Islet of Langerhans (tissue), 1 donor: ENCODE measurements at regions not wholly inside any gene's neighbourhood (a gene's known extent, or its start where the extent isn't known, plus 50 kb on each side); places are given as distances from the start of the nearest gene placed in this dataset.
"Not testable (repeated sequence)": the region's sequence is repeated elsewhere in the genome, so short reads cannot be mapped to it uniquely, and the experiment has no call there.

Source experiments
- FAIRE-seq: peaks from one replicate; lab custom pipeline; 2011; peaks lifted over from hg19 to GRCh38; lab: Jason Lieb, UNC

DNA sequence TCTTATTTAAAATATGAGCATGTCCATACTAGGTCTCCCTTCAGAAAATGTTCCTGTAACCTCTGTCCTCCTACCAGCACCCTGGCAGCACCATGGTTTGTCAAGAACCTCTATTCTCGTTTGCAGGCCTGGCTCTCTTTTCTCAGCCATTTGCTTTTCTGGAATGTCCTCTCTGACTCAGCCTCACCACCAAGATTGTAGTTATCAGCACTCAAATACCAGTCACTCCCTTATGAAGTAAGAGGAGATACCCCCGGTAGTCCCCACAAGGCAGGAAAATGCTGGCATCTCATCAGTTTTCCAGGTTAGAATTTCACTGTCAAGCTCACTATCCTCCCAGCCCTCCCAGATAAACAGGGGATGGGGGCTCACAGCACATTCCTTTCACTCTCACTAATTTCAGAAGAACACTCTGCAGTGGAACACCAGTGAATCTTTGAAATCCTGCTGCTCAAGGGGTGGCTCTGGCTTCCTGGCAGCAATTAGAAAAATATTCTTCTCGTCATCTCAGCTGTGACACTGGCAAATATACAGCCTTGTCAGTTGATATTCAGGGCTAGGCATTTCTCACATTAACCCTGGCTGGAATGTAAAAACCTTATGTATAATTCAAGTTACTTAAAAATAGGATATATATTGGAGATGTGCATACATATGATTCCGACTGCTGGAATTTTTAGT is 129.2 kb downstream of the TBX18 start:
- FAIRE-seq, result no peak

DNA sequence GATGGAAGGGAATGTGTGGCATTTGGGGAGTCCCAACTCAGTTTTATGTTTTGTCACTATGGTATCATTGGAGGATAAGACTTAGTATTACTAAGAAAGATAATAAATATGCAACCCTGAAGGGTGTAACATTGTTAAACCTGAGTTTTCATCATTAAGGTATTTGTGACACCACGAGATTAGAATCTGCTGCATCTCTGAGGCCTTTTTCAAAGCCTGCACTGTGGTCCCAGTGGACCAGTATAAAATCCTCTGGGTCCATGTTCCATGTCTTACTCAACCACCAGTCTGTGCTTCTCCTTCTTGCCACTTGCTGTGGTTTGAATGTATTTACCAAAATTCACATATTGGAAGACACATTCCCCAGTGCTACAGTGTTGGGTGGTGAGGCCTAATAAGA is 130.6 kb downstream of the TBX18 start:
- no peak for FAIRE-seq

DNA sequence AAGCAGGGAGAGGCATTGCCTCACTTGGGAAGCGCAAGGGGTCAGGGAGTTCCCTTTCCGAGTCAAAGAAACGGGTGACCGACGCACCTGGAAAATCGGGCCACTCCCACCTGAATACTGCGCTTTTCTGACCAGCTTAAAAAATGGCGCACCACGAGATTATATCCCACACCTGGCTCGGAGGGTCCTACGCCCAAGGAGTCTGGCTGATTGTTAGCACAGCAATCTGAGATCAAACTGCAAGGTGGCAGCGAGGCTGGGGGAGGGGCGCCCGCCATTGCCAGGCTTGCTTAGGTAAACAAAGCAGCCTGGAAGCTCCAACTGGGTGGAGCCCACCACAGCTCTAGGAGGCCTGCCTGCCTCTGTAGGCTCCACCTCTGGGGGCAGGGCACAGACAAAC is 137.9 kb downstream of the TBX18 start:
- not testable (repeated sequence) for FAIRE-seq

DNA sequence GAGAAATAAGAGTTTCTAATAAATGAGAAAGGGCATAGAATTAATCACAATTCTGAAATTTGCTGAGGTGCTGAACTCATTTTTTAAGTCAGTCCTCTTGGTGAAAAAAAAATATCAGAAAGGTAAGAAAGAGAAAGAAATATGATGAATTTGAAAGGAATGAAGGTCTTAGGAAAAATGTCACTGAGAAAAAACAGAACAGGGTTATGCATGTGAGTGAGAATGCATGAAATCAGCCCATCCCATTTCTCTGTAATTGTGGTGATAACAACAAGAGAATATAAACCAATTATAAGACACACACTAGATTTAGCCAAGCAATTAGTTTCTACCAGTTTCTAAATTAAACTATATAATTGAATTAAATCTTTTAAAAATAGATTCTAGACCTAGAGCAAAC is 138.9 kb downstream of the TBX18 start:
- FAIRE-seq, result no peak

DNA sequence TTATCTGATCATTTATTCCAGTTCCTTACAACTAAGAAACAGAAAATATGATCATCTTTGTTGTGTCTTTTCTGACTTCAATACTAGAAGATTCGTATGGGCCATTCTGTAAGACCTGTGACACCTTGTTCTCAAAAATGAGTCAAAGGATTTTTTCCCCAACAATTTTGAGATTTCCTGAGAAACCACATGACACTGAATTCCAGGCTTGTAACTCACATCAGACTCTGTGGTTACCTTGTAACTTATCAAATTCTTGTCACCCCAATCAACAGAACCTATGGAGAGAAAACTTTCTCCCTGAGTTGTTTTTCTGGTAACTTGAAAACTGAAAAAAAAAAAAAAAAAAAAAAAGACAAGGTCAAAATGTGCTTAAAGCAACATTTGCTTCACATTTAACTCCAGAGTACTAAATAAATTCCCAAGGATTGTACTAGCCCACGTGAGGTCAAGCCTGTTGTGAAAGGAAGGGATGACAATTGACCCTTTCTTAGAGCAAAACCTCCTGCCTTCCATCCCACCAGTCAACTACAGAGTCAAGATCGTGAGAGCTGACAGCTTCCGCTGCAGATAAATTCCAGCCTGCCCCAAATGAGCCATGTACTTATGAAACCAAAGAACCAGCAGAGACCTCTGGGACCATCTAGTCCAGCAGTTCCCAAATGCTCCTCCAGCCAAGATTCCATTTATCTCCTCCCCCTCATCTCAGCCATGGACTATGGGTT is 140.3 kb downstream of the TBX18 start:
- FAIRE-seq, result no peak

DNA sequence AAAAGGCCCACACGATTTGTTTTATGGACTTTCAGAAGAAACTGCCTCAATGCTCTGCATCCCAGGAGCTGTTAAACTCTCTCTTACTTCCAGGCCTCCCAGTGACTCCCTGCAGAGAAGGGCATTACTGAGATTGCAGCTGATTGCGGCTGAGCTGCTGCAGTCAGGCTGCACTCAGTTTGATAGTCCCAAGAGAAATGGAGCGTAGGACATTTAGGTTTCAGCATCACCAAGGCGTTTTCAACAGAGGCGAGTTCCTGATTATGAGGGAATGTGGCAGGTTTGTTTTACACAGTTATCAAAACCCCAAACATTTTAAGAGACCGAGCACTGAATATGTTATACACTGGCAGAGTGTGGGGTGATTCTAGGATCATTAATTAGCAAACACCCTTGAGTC is 145.6 kb downstream of the TBX18 start:
- FAIRE-seq, result no peak

DNA sequence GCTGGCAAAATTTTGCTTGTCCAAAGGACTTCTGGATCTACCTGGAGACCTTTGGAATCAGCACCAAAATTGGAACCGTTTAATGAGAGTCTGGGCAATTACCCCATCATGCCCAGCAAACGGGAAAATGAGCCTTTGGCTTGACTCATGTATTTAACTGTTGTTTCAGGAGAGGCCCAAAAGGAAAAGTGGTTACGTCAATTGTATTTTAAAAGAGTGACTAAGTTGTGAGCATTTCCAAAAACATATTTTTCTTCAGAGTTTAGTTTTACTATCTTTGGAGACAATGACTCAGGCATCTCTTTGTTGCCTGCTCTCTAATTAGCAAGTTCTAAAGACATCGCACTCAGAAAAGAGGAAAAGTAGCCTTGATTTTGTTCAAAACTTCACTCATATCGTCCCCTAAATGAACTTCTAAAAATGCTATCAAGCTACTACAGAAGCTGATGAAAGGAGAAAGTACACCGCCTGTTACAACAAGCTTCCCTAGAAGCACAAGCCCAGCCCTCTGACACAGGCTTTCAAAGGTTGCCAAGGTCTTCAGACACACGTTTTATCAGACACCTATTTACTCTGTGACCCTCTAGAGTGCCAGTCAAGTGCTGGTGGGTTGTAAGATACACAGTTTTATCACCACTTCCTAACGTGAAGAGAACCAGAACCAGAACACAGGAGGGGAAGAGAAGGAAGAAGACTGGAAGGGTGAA is 146.2 kb downstream of the TBX18 start:
- FAIRE-seq, result no peak

DNA sequence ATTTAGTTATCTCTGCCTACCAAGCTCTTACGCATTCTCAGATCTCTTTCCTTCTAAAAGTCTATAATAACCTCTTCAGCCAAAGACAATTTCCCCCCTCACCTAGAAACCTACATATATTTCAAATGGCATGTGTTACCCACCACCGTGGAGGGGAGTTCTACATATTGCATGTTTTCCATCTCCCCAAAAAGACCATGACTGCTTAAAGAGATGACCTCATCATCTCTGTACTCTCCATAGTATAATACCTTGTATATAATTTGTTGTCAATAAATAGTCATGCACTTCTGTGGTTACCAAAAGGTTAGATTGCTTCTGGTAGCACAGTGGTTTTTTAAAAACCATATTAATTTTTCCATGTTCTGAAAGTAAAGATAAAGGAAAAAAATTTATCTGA is 148.4 kb downstream of the TBX18 start:
- no peak for FAIRE-seq

DNA sequence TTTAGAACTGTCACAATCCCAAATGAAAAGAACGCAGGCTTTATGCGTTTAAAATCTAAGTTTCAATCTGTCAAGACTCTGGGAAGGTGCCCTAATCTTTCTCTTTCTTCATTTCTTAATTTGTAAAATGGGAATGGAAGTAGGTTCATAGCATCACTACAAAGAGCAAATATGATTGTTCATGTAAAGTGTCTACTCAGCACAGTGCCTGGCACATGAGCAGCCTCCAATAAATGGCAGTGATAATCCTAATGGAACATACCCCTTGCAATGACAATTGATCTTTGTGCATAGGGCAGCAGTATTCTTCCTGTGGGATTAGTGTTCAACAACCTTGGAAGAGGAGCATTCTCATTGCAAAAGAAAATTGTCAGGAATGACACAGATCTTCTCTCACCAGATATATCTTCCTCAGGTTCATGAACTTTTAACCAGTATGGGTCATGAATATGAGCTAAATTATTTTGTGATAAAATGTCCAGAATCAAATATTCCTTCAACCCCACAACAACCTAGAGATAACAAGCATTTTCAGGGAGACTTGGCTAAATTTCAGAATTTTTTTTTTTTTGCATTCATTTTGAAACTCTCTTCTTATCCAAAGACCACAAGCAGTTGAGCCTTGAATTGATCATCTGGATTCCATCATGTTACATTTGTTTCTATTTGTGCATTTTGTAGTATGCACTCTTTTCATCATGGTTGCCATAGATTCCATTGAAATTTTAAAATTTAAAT is 149.1 kb downstream of the TBX18 start:
- FAIRE-seq, result no peak

DNA sequence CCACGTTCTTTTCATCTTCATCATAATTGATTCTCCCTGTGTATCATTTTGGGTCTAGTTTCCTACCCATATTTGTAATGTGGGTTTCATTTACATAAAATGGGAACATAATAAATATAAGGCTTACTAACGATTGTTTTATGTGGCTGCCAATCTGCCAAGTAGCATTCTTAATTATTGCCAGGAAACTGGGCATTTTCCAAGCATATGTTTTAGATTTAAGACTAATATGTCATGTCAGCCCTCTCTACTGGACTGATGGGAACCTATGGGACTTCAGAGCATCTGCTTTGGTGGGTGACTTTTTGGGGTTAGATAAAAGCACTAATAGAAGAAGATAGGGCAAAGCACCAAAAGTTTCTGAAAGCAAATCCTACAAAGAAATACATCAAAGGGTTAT is 157.5 kb downstream of the TBX18 start:
- FAIRE-seq, result no peak

DNA sequence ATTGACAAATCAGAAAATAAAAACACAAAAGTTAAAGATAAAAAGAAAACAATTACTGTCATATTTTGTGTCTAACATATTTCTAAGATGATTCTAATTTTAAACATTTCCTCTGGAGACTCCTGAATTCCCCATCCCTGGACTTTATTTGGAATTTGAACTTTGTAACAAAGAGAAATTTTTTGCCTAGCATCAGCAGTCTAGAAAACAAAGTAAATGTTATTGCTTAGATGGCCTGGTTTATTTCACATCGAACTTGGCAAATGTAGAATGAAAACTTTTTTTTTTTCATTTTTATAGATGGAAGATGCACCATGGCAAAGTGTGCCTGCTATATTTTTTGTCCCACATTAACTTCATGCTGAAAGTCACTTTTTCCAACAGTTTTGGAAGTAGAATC is 159.1 kb downstream of the TBX18 start:
- no peak for FAIRE-seq

DNA sequence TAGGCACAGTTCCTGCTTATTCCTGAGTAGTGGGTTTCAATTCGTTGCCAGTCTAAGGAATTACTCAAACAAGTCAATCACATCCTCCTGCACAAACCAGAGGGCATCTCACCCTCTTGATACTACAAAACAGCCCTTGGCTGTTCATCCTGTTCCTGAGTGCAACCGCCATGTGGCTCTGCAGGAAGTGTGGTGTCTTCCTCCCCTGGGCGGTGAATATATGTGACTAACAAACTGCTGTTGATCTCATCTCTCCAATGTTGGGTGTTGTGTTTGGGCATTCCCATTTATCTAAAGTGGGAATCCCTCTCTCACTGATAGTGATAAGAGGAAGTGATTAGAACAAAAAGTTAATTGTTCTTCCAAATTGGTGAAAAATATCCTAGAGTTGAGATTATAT is 163.0 kb downstream of the TBX18 start:
- no peak for FAIRE-seq

DNA sequence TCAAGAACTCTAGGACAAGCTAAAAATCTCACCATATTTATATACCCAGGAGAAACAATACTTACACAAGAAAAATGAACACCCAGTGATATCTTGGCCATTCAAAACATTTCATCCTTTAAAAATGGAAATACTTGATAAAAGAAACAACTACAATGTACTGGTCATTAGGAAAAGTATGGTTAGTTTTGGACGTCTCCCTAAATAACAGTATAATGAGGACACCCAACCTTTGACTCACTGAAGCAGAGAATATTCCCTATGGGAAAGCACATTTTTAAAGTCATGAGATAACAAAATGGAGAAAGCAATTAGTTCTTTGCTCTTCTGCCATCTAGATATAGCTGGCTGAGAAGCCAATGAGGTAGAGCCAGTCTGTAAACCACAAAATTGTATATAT is 164.4 kb downstream of the TBX18 start:
- FAIRE-seq, result no peak

DNA sequence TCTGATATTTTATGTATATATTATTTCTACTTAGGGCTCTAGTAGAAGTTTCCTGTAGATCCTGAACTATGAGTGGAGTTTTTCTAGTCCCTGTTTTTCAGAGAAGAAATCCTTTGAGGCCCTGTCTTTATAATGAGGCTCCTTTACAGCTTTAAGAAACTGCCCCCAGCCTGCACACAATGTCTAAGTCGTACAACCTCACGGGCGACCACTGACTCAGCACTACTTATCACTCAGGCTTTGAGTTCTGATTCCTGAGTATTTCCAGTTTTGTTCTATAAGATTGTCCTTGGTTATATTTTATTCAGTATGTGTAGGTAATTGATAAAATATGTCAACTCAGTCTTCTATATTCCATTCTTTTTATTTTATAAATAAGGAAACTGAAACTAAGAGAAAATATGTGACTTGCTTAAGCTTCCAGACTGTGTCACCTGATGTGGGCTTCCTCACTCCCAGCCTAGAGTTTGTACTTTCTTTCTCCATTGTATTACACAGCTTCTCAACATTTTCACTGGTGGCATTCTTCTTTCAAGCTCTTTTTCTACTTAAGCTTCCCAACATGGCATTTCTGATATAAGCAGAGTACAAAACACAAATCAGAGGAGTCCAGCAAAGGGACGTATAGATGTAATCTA is 167.0 kb downstream of the TBX18 start:
- FAIRE-seq, result no peak

DNA sequence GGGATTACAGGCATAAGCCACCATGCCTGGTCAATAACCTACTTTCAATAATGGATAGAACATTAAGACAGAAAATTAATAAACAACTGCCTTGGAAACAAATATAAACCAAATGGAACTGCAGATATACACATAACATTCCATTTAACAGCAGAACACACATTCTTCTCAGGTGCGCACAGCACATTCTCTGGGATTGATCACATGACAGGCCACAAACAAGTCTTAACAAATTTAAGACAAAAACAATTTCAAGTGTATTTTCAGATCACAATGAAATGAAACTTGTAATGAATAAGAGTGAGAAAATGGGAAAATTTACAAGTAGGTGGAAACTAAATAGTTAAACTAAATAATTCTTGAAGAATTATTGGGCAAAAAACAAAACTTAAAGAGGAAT is 167.9 kb downstream of the TBX18 start:
- no peak for FAIRE-seq

DNA sequence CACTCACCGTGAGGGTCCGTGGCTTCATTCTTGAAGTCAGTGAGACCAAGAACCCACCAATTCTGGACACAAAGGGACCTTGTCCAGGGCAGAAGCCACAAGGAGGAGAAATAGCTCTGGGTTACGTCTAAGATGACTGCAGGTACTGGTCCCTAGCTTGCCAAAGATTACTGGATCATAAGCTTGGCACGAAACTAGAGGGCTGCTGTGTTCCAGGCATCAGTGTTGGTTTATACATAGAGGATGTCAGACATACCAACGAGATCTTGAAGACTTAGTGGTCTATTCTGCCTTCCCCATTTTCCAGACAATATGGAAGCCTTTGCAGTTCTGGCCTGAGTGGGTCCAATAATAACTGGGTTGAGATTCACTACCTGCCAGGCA is 175.7 kb downstream of the TBX18 start:
- FAIRE-seq, result no peak

DNA sequence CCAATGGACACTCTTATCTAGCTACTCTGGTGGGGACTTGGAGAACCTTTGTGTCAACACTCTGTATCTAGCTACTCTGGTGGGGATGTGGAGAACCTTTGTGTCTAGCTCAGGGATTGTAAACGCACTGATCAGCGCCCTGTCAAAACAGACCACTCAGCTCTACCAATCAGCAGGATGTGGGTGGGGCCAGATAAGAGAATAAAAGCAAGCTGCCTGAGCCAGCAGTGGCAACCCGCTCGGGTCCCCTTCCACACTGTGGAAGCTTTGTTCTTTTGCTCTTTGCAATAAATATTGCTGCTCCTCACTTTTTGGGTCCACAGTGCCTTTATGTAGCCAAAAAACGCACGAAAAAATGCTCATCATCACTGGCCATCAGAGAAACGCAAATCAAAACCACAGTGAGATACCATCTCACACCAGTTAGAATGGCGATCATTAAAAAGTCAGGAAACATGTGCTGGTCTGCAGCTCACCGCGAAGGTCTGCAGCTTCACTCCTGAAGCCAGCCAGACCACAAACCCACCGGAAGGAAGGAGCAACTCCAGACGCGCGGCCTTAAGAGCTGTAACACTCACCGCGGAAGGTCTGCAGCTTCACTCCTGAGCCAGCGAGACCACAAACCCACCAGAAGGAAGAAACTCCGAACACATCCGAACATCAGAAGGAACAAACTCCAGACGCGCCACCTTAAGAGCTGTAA is 176.3 kb downstream of the TBX18 start:
- FAIRE-seq, result not testable (repeated sequence)

DNA sequence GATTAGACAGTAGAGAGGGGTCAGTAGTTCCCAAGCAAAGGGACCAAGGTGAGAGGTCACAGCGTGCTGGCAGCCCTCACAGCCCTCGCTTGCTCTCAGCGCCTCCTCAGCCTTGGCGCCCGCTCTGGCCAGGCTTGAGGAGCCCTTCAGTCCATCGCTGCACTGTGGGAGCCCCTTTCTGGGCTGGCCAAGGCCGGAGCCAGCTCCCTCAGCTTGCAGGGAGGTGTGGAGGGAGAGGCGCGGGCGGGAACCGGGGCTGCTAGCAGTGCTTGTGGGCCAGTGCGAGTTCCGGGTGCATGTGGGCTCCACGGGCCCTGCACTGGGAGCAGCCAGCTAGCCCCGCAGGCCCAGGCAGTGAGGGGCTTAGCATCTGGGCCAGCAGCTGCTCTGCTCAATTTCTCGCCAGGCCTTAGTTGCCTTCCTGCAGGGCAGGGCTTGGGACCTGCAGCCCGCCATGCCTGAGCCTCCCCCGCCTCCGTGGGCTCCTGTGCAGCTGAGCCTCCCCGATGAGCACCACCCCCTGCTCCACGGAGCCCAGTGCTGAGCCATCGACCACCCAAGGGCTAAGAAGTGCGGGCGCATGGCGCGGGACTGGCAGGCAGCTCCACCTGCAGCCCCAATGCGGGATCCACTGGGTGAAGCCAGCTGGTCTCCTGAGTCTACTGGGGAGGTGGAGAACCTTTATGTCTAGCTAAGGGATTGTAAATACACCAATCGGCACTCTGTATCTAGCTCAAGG is 177.0 kb downstream of the TBX18 start:
- not testable (repeated sequence) for FAIRE-seq

DNA sequence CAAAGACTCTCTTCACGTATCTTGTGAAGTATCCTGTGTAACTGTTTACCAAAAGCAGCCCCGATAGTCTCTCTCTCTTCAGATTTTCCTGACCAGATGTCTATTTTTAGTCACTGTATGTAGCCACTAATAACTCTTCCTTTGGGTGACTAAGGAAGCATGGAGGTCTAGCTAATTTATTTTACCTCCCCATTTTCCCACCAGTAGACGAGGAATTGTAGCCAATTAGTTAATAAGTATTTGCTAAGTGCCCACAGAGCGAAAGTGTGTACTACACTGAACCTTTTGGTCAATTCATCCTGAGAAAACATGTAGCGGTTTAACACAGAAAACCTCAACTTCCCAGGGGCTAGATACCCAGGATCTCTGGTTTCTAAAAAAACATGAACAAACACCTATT is 180.6 kb downstream of the TBX18 start:
- no peak for FAIRE-seq

DNA sequence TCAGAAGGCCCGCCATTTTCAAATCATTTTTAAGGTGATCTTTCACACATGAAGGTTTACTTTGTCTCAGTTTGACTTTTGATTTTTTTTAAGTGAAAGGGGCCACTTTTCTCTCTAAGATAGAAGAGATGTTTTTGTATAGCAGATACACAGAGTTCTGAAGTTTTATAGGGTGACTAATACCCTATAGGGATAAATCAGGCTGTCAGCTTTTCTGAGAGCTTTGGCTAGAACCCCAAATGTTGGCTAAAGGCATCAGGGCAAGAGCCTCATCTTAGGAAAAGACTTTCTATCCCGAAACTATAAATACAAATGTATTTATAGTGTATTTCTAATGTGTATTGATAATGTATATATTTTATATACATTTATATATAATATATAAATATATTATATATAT is 181.4 kb downstream of the TBX18 start:
- no peak for FAIRE-seq
